CD4-positive, alpha-beta memory T cell (primary cell): ENCODE measurements at regions not wholly inside any gene's neighbourhood (a gene's known extent, or its start where the extent isn't known, plus 50 kb on each side); places are given as distances from the start of the nearest gene placed in this dataset.
"Not testable (repeated sequence)": the region's sequence is repeated elsewhere in the genome, so short reads cannot be mapped to it uniquely, and the experiment has no call there.

ENCODE experiments used
- CTCF ChIA-PET: fragments of 350-600 bp; sonication (Branson Sonifier 250); formaldehyde crosslinking; loops from one replicate; lab custom pipeline; 2021; ENCODE audit warnings: inconsistent platforms; ENCODE audit not compliant: partially characterized antibody; lab: Charles Lee
- POLR2A ChIA-PET: fragments of 350-600 bp; sonication (Branson Sonifier 250); formaldehyde crosslinking; loops from one replicate; lab custom pipeline; 2021; ENCODE audit not compliant: partially characterized antibody; lab: Charles Lee
- DNase-seq, 5 donors: peaks; one replicate each; pipeline versions ENCODE4 v3.0.0 to v3.0.0-alpha.2; 2020 to 2022; ENCODE audit warnings: mixed read lengths in 1 of 5
- H3K27ac ChIP-seq: one replicate; pipeline ENCODE4 v1.7.0; 2013; ENCODE audit warnings: low read depth, low read length
- H3K27me3 ChIP-seq: 2 replicates; pipeline ENCODE4 v1.7.0; 2013; ENCODE audit warnings: mild to moderate bottlenecking, low read length, moderate library complexity; ENCODE audit not compliant: insufficient read depth
- H3K36me3 ChIP-seq: 2 replicates; pipeline ENCODE4 v1.7.0; 2013; ENCODE audit warnings: mild to moderate bottlenecking, low read length, moderate library complexity; ENCODE audit not compliant: insufficient read depth
- H3K4me1 ChIP-seq: 2 replicates; pipeline ENCODE4 v1.7.0; 2013; ENCODE audit warnings: mild to moderate bottlenecking, low read length, moderate library complexity; ENCODE audit not compliant: insufficient read depth
- H3K4me3 ChIP-seq, 2 donors: one replicate each; pipeline ENCODE4 v1.7.0; 2013; ENCODE audit warnings: low read length in 2 of 2, mild to moderate bottlenecking in 1 of 2
- H3K9me3 ChIP-seq, 2 donors: one replicate each; pipeline ENCODE4 v1.7.0; 2013; ENCODE audit warnings: low read length in 2 of 2, control low read depth in 1 of 2; ENCODE audit not compliant: control insufficient read depth in 1 of 2
- H3K27ac Mint-ChIP-seq, 7 donors: one replicate each; pipeline ENCODE4 v1.8.0; 2020 to 2021; ENCODE audit warnings: mixed read lengths in 7 of 7, mild to moderate bottlenecking in 6 of 7, inconsistent platforms in 3 of 7, moderate library complexity in 3 of 7
- H3K27me3 Mint-ChIP-seq, 2 donors: one replicate each; pipeline ENCODE4 v1.8.0; 2020 to 2021; ENCODE audit warnings: mixed read lengths in 2 of 2
- H3K36me3 Mint-ChIP-seq, 2 donors: one replicate each; pipeline ENCODE4 v1.8.0; 2020 to 2021; ENCODE audit warnings: mixed read lengths in 2 of 2, inconsistent platforms in 1 of 2, mild to moderate bottlenecking in 1 of 2
- H3K4me1 Mint-ChIP-seq, 4 donors: one replicate each; pipeline ENCODE4 v1.8.0; 2020 to 2021; ENCODE audit warnings: mixed read lengths in 4 of 4, mild to moderate bottlenecking in 1 of 4
- H3K4me3 Mint-ChIP-seq, 8 donors: one replicate each; pipeline ENCODE4 v1.8.0; 2020 to 2021; ENCODE audit warnings: mixed read lengths in 8 of 8, mild to moderate bottlenecking in 7 of 8, moderate library complexity in 6 of 8, inconsistent platforms in 3 of 8
- H3K9me3 Mint-ChIP-seq, 8 donors: one replicate each; pipeline ENCODE4 v1.8.0; 2020 to 2021; ENCODE audit warnings: mixed read lengths in 8 of 8, mild to moderate bottlenecking in 5 of 8, inconsistent platforms in 3 of 8, moderate library complexity in 1 of 8
- intact Hi-C: fragments of 100-400 bp; cut with micrococcal nuclease; formaldehyde crosslinking; loops from one replicate; pipeline ENCODE4 v1.15.1; 2023

DNA sequence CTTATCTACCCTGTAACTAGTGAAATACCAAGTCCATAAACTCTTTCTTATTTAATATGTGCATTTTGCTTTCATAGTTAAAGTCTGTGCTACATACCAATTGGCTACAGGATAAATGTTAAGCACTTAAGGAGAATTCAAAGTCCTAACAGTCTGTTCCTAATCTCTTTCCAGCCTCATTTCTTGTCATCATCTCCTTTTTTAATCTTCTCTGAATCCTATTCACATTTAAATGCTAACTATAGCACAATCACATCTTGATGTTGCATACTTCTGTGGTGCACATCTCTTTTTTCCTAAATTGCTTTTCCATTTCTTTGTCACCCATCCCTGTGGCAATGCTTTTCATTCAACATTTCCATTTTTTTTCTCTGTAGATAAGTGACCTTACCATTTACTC, 996.1 kb upstream of the TYRP1 start:
- ChIA-PET POLR2A (no interaction called here), CTCF (no interaction called here)
- no peaks in the 10 kb centered on the region for H3K4me1 Mint-ChIP-seq
- H3K4me1 ChIP-seq, result no peaks in the 10 kb centered on the region
- peaks cover 0 to 34% (median 17%) of the 10 kb centered on the region in 8 donors for H3K9me3 Mint-ChIP-seq
- intact Hi-C loops, result no loop called here
- H3K4me3 Mint-ChIP-seq, result no peak overlapping the region
- H3K27ac ChIP-seq, result no peak overlapping the region
- no peak overlapping the region for H3K27ac Mint-ChIP-seq
- H3K4me3 ChIP-seq, result no peak overlapping the region
- no peak for DNase-seq
- H3K36me3 ChIP-seq, result no peaks in the 10 kb centered on the region
- no peaks in the 10 kb centered on the region for H3K9me3 ChIP-seq
- no peaks in the 10 kb centered on the region for H3K27me3 Mint-ChIP-seq
- no peaks in the 10 kb centered on the region for H3K36me3 Mint-ChIP-seq
- no peaks in the 10 kb centered on the region for H3K27me3 ChIP-seq

DNA sequence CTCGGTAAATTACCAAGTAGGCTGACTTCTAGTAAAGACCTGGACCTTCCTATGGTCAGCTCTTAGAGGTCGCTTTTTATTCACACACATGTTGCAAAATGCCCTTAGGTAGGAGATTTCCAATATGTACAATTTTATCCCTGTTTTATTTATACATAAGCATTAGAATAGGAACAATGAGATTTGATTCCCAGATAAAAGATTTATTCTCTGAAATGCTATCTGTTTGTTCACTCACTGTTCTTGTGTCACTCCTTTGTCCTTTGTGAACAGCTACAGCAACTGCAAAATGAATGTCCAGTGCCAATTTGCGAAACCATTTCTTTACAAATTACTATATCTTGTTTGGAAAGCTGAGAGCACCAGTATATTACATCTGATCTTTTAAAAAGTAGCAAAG, 991.5 kb upstream of the TYRP1 start:
- H3K27me3 Mint-ChIP-seq, result no peaks in the 10 kb centered on the region
- H3K4me1 ChIP-seq, result no peaks in the 10 kb centered on the region

GRCh38 chr9:11702548-11702947, 990.6 kb upstream of the TYRP1 start:
- peaks cover 0 to 3% of the 10 kb centered on the region in 2 donors for H3K9me3 ChIP-seq
- no peak overlapping the region for H3K27ac ChIP-seq
- DNase-seq, result no peak
- H3K36me3 ChIP-seq, result no peaks in the 10 kb centered on the region
- Mint-ChIP-seq H3K27me3 (no peaks in the 10 kb centered on the region), H3K4me3 (no peak overlapping the region), H3K36me3 (no peaks in the 10 kb centered on the region), H3K9me3 (peaks cover 0 to 32% (median 11%) of the 10 kb centered on the region in 8 donors), H3K4me1 (no peaks in the 10 kb centered on the region), H3K27ac (no peak overlapping the region)
- no peak overlapping the region for H3K4me3 ChIP-seq
- ChIA-PET CTCF (no interaction called here), POLR2A (no interaction called here)
- no peaks in the 10 kb centered on the region for H3K4me1 ChIP-seq
- H3K27me3 ChIP-seq, result no peaks in the 10 kb centered on the region
- intact Hi-C loops, result no loop called here

More for the DNA sequence above, 991.5 kb upstream of the TYRP1 start:
- no peak overlapping the region for H3K27ac Mint-ChIP-seq
- Histone ChIP-seq H3K9me3 (peaks cover 0 to 3% of the 10 kb centered on the region in 2 donors), H3K27me3 (no peaks in the 10 kb centered on the region), H3K36me3 (no peaks in the 10 kb centered on the region), H3K27ac (no peak overlapping the region), H3K4me3 (no peak overlapping the region)
- ChIA-PET CTCF (no interaction called here), POLR2A (no interaction called here)
- no peaks in the 10 kb centered on the region for H3K4me1 Mint-ChIP-seq
- H3K9me3 Mint-ChIP-seq, result peaks cover 0 to 31% (median 13%) of the 10 kb centered on the region in 8 donors
- no peaks in the 10 kb centered on the region for H3K36me3 Mint-ChIP-seq
- DNase-seq, result no peak
- intact Hi-C loops, result no loop called here
- no peak overlapping the region for H3K4me3 Mint-ChIP-seq

- peaks cover 0 to 28% (median 13%) of the 10 kb centered on the region in 8 donors for H3K9me3 Mint-ChIP-seq
- H3K27me3 Mint-ChIP-seq, result not testable (repeated sequence)
These were observed 989.0 kb upstream of the TYRP1 start for GRCh38 chr9:11704198-11704597.

DNA sequence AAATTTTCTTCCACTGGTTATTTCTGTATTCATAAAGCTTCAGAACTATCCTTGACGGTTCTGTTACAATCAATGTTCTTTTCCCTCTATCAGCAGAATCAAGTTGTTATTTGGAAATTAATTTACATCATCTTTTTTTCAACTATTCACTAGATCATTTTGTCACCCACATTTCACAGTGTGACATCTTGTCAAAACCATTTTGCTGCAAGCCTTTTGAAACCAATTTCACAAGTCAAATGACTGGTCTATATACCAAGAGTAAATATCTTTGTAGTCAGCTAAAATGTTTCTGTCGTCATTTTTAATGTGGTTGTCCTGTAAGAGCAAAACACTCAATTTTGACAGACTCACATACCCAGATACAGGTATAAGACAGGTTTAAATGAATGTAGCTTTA, 984.3 kb upstream of the TYRP1 start:
- no peaks in the 10 kb centered on the region for H3K36me3 Mint-ChIP-seq
- no peak overlapping the region for H3K4me3 ChIP-seq
- DNase-seq, result no peak
- no peaks in the 10 kb centered on the region for H3K27me3 Mint-ChIP-seq
- no peak overlapping the region for H3K27ac ChIP-seq
- intact Hi-C loops, result no loop called here
- H3K27me3 ChIP-seq, result no peaks in the 10 kb centered on the region
- CTCF ChIA-PET, result no interaction called here
- H3K27ac Mint-ChIP-seq, result no peak overlapping the region
- POLR2A ChIA-PET, result no interaction called here
- H3K36me3 ChIP-seq, result no peaks in the 10 kb centered on the region
- H3K4me3 Mint-ChIP-seq, result no peak overlapping the region
- no peaks in the 10 kb centered on the region for H3K4me1 Mint-ChIP-seq
- H3K4me1 ChIP-seq, result no peaks in the 10 kb centered on the region
- H3K9me3 ChIP-seq, result peaks cover 0 to 3% of the 10 kb centered on the region in 2 donors
- peaks cover 2 to 29% (median 16%) of the 10 kb centered on the region in 8 donors for H3K9me3 Mint-ChIP-seq

More at GRCh38 chr9:11704198-11704597, 989.0 kb upstream of the TYRP1 start:
- H3K27ac ChIP-seq, H3K36me3 Mint-ChIP-seq, H3K9me3 ChIP-seq, POLR2A ChIA-PET, H3K4me3 ChIP-seq, H3K27ac Mint-ChIP-seq, DNase-seq, H3K4me1 Mint-ChIP-seq, CTCF ChIA-PET, H3K4me1 ChIP-seq, H3K36me3 ChIP-seq, intact Hi-C loops, H3K4me3 Mint-ChIP-seq, H3K27me3 ChIP-seq: not testable (repeated sequence)

GRCh38 chr9:11709567-11709966, 983.6 kb upstream of the TYRP1 start:
- intact Hi-C loops, result no loop called here
- POLR2A ChIA-PET, result no interaction called here
- Histone ChIP-seq H3K9me3 (peaks cover 0 to 3% of the 10 kb centered on the region in 2 donors), H3K4me1 (no peaks in the 10 kb centered on the region), H3K27ac (no peak overlapping the region), H3K27me3 (no peaks in the 10 kb centered on the region), H3K4me3 (no peak overlapping the region), H3K36me3 (no peaks in the 10 kb centered on the region)
- H3K9me3 Mint-ChIP-seq, result peaks cover 2 to 28% (median 14%) of the 10 kb centered on the region in 8 donors
- H3K36me3 Mint-ChIP-seq, result no peaks in the 10 kb centered on the region
- H3K27ac Mint-ChIP-seq, result no peak overlapping the region
- no peak for DNase-seq
- CTCF ChIA-PET, result no interaction called here
- H3K4me1 Mint-ChIP-seq, result no peaks in the 10 kb centered on the region
- H3K27me3 Mint-ChIP-seq, result no peaks in the 10 kb centered on the region
- no peak overlapping the region for H3K4me3 Mint-ChIP-seq

DNA sequence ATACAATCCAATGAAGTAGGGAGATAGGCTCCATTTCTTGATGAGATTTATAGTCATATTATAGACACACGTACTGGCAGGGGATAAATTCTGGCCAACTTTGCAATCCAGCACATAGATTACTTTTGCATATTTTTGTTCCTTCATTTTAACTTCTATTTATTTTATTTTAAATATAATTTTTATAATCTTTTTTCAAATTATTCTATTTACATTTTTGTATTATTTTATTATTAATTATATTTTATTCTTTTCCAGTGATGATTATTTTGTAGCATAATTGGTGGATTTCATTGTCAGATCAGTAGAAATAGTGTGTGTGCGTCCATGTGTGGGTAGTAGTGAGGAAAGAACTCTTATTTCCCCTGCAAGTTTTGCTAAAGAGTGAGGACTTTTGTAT, 980.1 kb upstream of the TYRP1 start:
- Histone ChIP-seq H3K9me3 (peaks cover 0 to 4% of the 10 kb centered on the region in 2 donors), H3K27me3 (no peaks in the 10 kb centered on the region), H3K36me3 (no peaks in the 10 kb centered on the region), H3K4me3 (no peak overlapping the region), H3K27ac (no peak overlapping the region), H3K4me1 (no peaks in the 10 kb centered on the region)
- H3K9me3 Mint-ChIP-seq, result peaks cover 4 to 22% (median 10%) of the 10 kb centered on the region in 8 donors
- no peak overlapping the region for H3K4me3 Mint-ChIP-seq
- CTCF ChIA-PET, result no interaction called here
- POLR2A ChIA-PET, result no interaction called here
- no peaks in the 10 kb centered on the region for H3K4me1 Mint-ChIP-seq
- intact Hi-C loops, result no loop called here
- no peaks in the 10 kb centered on the region for H3K36me3 Mint-ChIP-seq
- no peak for DNase-seq
- H3K27me3 Mint-ChIP-seq, result no peaks in the 10 kb centered on the region
- H3K27ac Mint-ChIP-seq, result no peak overlapping the region

- Mint-ChIP-seq H3K4me3 (no peak overlapping the region), H3K27me3 (no peaks in the 10 kb centered on the region), H3K4me1 (no peaks in the 10 kb centered on the region), H3K27ac (no peak overlapping the region), H3K9me3 (peaks cover 6 to 42% (median 19%) of the 10 kb centered on the region in 8 donors), H3K36me3 (no peaks in the 10 kb centered on the region)
- DNase-seq, result no peak
- Histone ChIP-seq H3K4me3 (no peak overlapping the region), H3K9me3 (no peaks in the 10 kb centered on the region), H3K27ac (no peak overlapping the region), H3K36me3 (no peaks in the 10 kb centered on the region), H3K4me1 (no peaks in the 10 kb centered on the region), H3K27me3 (no peaks in the 10 kb centered on the region)
- POLR2A ChIA-PET, result no interaction called here
- intact Hi-C loops, result no loop called here
- CTCF ChIA-PET, result no interaction called here
These were observed 970.2 kb upstream of the TYRP1 start for GRCh38 chr9:11722957-11723356.
